ENCODE measurements at regions not wholly inside any gene's neighbourhood (a gene's known extent, or its start where the extent isn't known, plus 50 kb on each side); places are given as distances from the start of the nearest gene placed in this dataset.
A peak's percentile ranks its signal among the peaks of the same experiment; 100 is the strongest.
"Not testable (repeated sequence)": the region's sequence is repeated elsewhere in the genome, so short reads cannot be mapped to it uniquely, and the experiment has no call there.

- intact Hi-C loops (cut with DNase I), result no loop called here
- peak in 2 of 10 donors; percentile 35 to 59 for DNase-seq
Measured at GRCh38 chr4:1563241-1563640, 120.9 kb downstream of the FAM53A start.

DNA sequence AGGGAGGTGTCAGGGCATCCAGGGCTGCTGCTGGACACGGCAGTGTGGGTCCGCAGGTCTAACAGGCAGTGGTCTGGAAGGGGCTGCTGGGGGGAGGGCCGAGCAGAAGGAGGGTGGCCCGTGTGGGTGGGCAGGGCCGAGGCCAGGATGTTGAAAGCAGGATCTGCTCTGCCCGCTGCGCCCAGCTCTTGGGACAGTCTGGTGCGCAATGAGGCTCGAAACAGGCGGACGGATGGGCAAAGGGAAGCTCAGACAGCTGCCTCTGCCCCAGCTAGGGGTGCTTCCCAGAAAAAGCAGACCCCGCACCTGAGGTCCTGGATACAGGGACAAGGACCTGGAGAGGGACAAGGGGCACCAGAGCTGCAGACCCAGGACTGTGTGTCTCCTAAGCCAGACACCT is 121.3 kb downstream of the FAM53A start:
- peak in 1 of 10 donors; percentile 78 for DNase-seq
- intact Hi-C loops (cut with DNase I), result no loop called here

- DNase-seq, result no peak
- intact Hi-C loops (cut with DNase I), result no loop called here
Measured at GRCh38 chr4:1562371-1562770, 121.7 kb downstream of the FAM53A start.

- intact Hi-C loops (cut with DNase I), result no loop called here
- DNase-seq, result no peak
Measured at GRCh38 chr4:1561286-1561990, 122.7 kb downstream of the FAM53A start.

DNA sequence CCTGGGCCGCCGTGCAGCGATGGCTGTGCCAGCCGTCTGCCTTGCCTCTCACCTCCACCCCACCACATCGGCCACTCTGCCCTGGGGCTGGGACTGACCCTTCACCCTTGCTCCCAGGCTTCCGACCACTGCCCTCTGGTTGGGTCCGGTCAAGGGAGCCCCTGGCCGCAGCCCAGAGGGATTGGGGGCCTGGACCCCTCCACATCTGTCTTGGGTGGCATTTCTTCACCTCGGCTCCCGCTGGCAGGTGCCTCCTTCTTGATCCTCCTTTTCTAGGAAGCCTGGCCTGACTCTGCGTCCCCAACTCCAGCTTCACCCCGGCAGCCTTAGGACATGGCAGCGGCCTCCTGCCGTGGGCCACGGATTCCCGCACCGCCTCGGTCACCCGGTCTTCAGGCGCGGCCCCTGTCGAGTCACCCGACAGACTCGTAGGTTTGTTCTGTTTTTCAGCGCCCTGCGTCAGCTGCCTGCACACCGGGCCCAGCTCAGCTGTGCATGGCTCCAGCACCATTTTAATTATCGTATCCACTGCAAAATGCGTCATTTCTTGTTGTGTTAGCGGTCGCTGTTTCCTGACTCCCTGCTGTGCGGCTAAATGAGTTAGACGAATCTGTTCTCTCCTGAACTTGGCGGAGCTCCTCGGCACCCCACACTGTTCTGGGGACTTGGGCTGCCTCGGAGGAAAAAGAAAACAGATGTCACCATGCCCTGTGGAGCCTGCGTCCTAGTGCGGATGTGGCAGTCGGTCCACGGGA is 124.0 kb downstream of the FAM53A start:
- DNase-seq, result no peak

GRCh38 chr4:1558205-1558604 is 125.9 kb downstream of the FAM53A start:
- no peak for DNase-seq
- intact Hi-C loops (cut with DNase I), result no loop called here

More for the DNA sequence above, 124.0 kb downstream of the FAM53A start:
- intact Hi-C loops (cut with DNase I), result no loop called here

DNA sequence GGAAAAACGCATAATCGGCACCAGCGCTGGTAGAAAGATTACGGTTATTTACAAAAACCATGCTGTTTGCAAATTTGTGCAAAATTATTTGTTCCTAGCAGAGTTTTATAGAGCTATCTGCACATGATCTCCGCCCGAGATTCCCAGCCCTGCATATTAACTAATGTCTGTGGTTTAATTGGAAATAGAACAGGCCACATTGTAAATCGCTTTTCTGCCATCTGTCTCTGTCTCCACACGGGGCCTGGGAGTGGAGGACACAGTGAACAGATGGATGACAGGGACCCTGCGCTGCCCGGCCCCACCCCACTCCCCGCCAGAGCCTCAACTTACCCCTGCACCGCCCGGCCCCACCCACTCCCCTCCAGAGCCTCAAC is 126.9 kb downstream of the FAM53A start:
- intact Hi-C loops (cut with DNase I), result no loop called here
- DNase-seq, result no peak

DNA sequence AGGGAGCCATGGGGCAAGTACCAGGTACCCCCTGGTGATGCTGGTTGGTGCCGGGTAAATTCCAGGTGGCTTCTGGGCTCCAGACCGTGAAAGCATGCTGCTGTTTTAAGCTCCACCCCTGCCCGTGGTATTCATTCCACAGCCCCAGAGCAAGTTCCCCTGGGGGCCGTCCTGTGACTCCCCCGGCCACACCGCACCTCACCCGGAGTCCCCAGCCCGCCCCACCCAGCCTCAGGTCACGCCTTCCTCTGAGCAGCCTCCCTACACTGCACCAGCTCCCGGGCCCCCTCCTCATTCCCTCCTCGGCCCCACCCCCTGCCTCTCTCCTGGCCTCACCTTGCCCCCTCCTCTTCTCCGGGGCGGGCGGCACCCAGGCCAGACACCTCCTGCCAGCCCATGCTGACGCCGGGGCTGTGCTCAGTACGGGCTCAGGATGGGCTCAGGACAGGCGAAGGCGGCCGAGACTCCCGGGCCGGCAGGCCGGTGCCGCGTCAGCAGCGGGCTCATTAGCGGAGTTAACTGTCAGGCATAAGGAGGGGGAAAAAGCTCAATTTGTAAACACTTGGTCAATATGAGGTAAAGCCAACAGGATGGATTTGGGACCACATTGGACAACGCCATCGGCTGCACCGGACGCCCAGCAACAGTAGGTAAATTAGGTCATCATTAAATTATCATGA is 127.4 kb downstream of the FAM53A start:
- intact Hi-C loops (cut with DNase I), result no loop called here
- DNase-seq, result no peak

- intact Hi-C loops (cut with DNase I), result no loop called here
- no peak for DNase-seq
Measured at GRCh38 chr4:1554876-1555265, 129.2 kb downstream of the FAM53A start.

- DNase-seq, result no peak
- intact Hi-C loops (cut with DNase I), result no loop called here
Measured at GRCh38 chr4:1554246-1554875, 129.8 kb downstream of the FAM53A start.

DNA sequence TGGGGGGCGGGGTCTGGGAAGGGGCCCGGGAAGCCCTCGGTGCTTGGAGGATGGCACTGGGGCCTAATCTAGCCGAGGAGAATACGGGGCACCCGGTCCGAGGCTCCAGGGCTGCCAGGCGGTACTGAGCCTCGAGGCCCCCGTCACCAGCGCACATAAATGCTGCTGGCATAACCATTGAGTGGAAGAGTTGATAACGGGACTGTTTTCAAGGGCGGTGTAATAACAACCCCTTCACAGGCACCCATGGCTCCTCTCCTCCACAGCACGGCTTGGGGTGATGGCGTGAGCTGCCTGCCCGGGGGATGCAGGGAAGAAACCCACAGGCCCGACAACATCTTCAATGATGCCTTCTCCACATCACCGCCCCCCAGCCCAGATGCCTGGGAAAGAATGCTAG is 130.7 kb downstream of the FAM53A start:
- no peak for DNase-seq
- intact Hi-C loops (cut with DNase I), result no loop called here

DNA sequence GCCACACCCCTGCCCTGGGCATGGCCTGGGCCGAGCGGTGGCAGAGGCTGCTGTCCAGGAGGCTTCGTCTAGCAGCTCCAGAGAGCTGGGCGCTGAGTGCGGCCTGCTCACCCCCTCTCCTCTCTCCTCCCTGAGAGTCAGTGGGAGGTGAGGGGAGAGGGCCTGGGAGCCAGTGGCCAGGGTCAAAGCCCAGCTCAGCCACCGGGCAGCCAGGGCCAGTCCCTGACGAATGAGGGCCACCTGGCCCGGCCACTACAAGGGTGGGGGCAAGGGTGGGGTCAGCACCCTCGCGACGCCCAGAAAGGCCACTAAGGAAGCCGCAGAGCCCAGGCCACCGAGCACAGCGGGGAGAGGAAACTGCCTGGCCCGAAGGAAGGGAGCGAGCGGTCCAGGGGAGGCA is 131.7 kb downstream of the FAM53A start:
- intact Hi-C loops (cut with DNase I), result no loop called here
- DNase-seq, result no peak

DNA sequence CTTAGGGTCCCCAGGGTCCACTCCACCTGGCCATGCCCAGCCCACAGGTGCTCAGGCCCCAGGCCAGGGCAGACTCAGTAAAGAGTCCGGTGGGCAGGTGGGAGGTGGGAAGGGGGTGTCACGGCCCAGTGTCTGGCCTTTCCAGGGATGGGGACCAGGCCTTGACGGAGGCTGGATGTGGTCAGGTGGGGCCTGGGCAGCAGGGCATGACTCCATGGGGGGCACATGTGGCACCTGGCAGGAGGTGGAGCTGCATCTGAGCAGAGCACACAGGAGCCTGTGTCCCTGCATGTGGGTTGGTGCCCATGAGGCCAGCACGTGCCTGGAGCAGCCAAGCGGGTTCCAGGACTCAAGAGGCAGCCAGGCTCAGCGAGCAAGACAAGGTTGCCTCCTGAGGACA is 132.9 kb downstream of the FAM53A start:
- intact Hi-C loops (cut with DNase I), result no loop called here
- peak in 3 of 10 donors; percentile 45 to 69 (median 55) for DNase-seq

GRCh38 chr4:1550122-1551070 is 133.7 kb downstream of the FAM53A start:
- intact Hi-C loops (cut with DNase I), result no loop called here
- peak in 3 of 10 donors; percentile 50 to 74 (median 68) for DNase-seq

DNA sequence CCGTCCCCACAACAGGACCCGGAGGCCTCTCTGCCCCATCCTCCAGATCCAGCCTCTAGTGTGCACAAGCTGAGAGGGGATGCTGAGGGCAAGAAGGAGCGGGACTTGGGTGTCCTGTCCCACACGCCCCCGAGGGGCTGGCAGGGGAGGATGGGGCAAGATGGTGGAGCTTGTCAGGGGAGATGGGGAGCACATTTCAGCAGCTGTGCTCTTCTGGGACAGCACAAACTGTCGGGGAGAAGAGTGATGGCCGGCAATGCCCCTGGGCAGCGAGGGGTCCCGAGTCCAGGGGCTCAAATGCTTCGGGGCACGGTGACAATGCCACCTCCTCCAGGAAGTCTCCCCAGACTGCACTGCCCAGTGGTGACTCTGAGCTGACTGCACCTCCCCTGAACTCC is 134.5 kb downstream of the FAM53A start:
- intact Hi-C loops (cut with DNase I), result no loop called here
- peak in 2 of 10 donors; percentile 52 to 74 for DNase-seq

DNA sequence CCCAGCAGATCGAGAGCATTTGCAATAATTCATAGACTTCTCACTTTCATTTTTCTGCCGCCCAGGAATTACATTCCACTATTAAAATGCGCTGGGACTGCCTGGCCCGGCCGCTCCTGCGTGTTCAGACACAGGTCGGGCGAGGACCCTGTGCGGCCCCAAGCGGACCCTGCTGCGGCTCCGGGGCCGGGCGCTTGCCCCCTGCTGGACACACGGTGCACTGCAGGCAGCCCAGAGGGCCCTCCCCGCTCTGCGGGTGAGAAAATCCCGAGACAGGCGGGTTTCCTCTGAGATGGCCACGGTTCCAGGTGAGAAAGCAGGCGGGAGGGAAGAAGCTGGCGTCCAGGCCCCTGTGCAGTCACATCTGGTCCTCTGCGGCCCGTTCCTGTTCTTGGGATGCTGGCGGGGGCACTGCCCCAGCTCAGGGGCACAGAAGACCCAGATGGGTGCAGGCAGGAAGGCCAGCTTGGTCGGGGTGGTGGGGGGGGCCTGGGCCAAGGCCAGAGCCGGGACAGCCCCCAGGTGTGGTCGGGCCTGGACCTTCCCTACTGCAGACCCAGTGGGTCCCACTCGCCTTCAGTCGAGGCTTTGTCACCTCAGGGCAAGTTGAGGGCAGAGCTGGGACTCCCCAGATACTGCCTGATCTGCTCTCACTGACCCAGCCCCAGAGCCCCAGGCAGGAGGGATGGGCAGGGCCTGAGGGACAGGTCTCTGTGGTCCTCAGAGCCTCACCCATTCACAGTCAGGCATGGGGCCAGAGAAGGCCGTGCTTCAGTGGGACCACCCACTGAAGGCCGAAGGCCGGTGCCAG is 135.1 kb downstream of the FAM53A start:
- peak in 7 of 10 donors; percentile 27 to 89 (median 57) for DNase-seq
- intact Hi-C loops (cut with DNase I), result not testable (repeated sequence)

DNA sequence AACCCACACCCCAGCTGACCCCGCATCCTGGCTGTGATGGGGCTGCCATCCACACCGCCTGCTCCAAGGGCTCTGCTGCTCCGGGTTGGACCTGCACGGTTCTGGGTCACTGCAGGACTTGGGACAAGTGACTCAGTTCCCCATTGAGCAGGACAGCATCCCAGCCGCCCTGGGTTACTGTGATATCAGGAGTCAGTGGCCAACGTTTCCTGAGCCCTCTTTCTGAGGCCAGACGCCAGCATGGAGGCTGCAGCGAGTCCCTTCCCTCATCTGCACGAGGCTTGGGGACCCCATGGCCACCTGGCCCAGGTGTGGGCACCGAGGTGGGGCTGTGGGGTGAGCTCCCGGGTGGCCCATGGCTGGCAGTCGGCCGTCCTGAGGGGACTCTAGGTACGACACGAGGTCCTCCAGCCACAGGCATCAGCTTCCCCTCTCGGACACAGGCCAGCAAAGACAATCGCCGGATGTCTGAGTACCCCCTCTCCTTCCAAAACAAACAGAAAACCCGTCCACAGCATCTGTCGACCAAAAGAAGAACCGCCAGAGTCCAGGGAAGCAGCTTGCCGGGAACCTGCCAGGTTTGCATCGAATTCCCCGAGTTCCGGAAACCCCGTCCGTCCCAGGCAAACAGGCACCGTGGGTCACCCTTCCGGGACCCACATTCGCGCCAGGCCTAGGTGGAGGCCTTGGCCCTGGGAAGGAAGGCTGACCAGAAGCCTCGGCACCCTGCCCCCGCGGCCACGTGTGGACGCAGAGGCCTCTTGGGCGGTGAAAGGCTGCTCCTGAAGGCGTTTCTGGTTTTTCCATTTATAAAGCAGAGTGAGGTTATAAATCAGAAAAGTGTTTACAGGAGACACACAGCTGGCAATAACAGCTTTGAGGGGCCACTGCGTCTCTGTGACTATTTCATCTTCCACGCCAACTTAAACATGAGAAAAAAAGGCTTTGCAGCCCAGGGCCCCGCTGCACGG is 136.0 kb downstream of the FAM53A start:
- peak in 3 of 10 donors; percentile 60 to 78 (median 74) for DNase-seq

More for the DNA sequence above, 136.0 kb downstream of the FAM53A start:
- intact Hi-C loops (cut with DNase I), result no loop called here

Measured in posterior cingulate gyrus (tissue), 11 donors.